ENCODE measurements at regions not wholly inside any gene's neighbourhood (a gene's known extent, or its start where the extent isn't known, plus 50 kb on each side); places are given as distances from the start of the nearest gene placed in this dataset.

- TF ChIP-seq CTCF (IDR thresholded peaks at IDR 0.05) (no peak), POLR2A (IDR thresholded peaks at IDR 0.05) (no peak), EP300 (IDR thresholded peaks at IDR 0.05) (no peak)
Measured at GRCh38 chr4:56160636-56161035, 211.9 kb downstream of the CEP135 start.
